ENCODE measurements at regions not wholly inside any gene's neighbourhood (a gene's known extent, or its start where the extent isn't known, plus 50 kb on each side); places are given as distances from the start of the nearest gene placed in this dataset.

- WGBS, 3 donors: 54 to 67% (median 61%) methylated on average over 4 of the region's 4 CpGs
- no peak for FAIRE-seq
- Histone ChIP-seq H3K4me3 (ENCODE audit: low read depth in 1 of 3, low read length in 3 of 3) (no peak overlapping the region), H3K27ac (ENCODE audit: low read depth in 1 of 3, low read length in 2 of 3) (no peak overlapping the region), H3K4me1 (ENCODE audit: control insufficient read depth in 3 of 3, insufficient read depth in 2 of 3, low read depth in 1 of 3, low read length in 2 of 3) (no peaks in the 10 kb centered on the region), H3K36me3 (ENCODE audit: control insufficient read depth in 3 of 3, insufficient read depth in 2 of 3, low read depth in 1 of 3, low read length in 3 of 3) (no peaks in the 10 kb centered on the region), H3K9me3 (ENCODE audit: control insufficient read depth in 2 of 2, insufficient read depth in 1 of 2, low read depth in 1 of 2, low read length in 1 of 2) (no peaks in the 10 kb centered on the region), H3K27me3 (ENCODE audit: control insufficient read depth in 3 of 3, insufficient read depth in 3 of 3, low read length in 3 of 3) (no peaks in the 10 kb centered on the region)
- DNase-seq: no peak
Observed at GRCh38 chr10:120658943-120659885, 191.9 kb upstream of the WDR11 start.

GRCh38 chr10:120666308-120666707 is 184.9 kb upstream of the WDR11 start:
- Histone ChIP-seq H3K4me1 (ENCODE audit: control insufficient read depth in 3 of 3, insufficient read depth in 2 of 3, low read depth in 1 of 3, low read length in 2 of 3) (no peaks in the 10 kb centered on the region), H3K36me3 (ENCODE audit: control insufficient read depth in 3 of 3, insufficient read depth in 2 of 3, low read depth in 1 of 3, low read length in 3 of 3) (no peaks in the 10 kb centered on the region), H3K4me3 (ENCODE audit: low read depth in 1 of 3, low read length in 3 of 3) (no peak overlapping the region), H3K27me3 (ENCODE audit: control insufficient read depth in 3 of 3, insufficient read depth in 3 of 3, low read length in 3 of 3) (no peaks in the 10 kb centered on the region), H3K27ac (ENCODE audit: low read depth in 1 of 3, low read length in 2 of 3) (no peak overlapping the region), H3K9me3 (ENCODE audit: control insufficient read depth in 2 of 2, insufficient read depth in 1 of 2, low read depth in 1 of 2, low read length in 1 of 2) (no peaks in the 10 kb centered on the region)
- no peak for DNase-seq
- FAIRE-seq: no peak
- WGBS, 3 donors: 84 to 85% (median 84%) methylated on average over 4 of the region's 4 CpGs

GRCh38 chr10:120667276-120667675 is 183.9 kb upstream of the WDR11 start:
- no peaks in the 10 kb centered on the region for H3K4me1 ChIP-seq (ENCODE audit: control insufficient read depth in 3 of 3, insufficient read depth in 2 of 3, low read depth in 1 of 3, low read length in 2 of 3)
- FAIRE-seq: no peak
- 36 to 57% (median 56%) methylated on average over 4 of the region's 4 CpGs for WGBS, 3 donors

GRCh38 chr10:120671491-120671890 is 179.7 kb upstream of the WDR11 start:
- Histone ChIP-seq H3K9me3 (ENCODE audit: control insufficient read depth in 2 of 2, insufficient read depth in 1 of 2, low read depth in 1 of 2, low read length in 1 of 2) (no peaks in the 10 kb centered on the region), H3K4me3 (ENCODE audit: low read depth in 1 of 3, low read length in 3 of 3) (no peak overlapping the region), H3K36me3 (ENCODE audit: control insufficient read depth in 3 of 3, insufficient read depth in 2 of 3, low read depth in 1 of 3, low read length in 3 of 3) (no peaks in the 10 kb centered on the region), H3K27ac (ENCODE audit: low read depth in 1 of 3, low read length in 2 of 3) (no peak overlapping the region), H3K4me1 (ENCODE audit: control insufficient read depth in 3 of 3, insufficient read depth in 2 of 3, low read depth in 1 of 3, low read length in 2 of 3) (no peaks in the 10 kb centered on the region), H3K27me3 (ENCODE audit: control insufficient read depth in 3 of 3, insufficient read depth in 3 of 3, low read length in 3 of 3) (no peaks in the 10 kb centered on the region)
- WGBS, 3 donors: 48 to 73% (median 73%) methylated on average over 2 of the region's 2 CpGs
- FAIRE-seq (no peak), DNase-seq (no peak)

More at GRCh38 chr10:120667276-120667675, 183.9 kb upstream of the WDR11 start:
- no peaks in the 10 kb centered on the region for H3K27me3 ChIP-seq (ENCODE audit: control insufficient read depth in 3 of 3, insufficient read depth in 3 of 3, low read length in 3 of 3)
- no peak for DNase-seq
- no peak overlapping the region for H3K4me3 ChIP-seq (ENCODE audit: low read depth in 1 of 3, low read length in 3 of 3)
- H3K36me3 ChIP-seq (ENCODE audit: control insufficient read depth in 3 of 3, insufficient read depth in 2 of 3, low read depth in 1 of 3, low read length in 3 of 3): no peaks in the 10 kb centered on the region
- no peak overlapping the region for H3K27ac ChIP-seq (ENCODE audit: low read depth in 1 of 3, low read length in 2 of 3)
- no peaks in the 10 kb centered on the region for H3K9me3 ChIP-seq (ENCODE audit: control insufficient read depth in 2 of 2, insufficient read depth in 1 of 2, low read depth in 1 of 2, low read length in 1 of 2)

- peaks cover 0 to 4% of the 10 kb centered on the region in 2 donors for H3K9me3 ChIP-seq (ENCODE audit: control insufficient read depth in 2 of 2, insufficient read depth in 1 of 2, low read depth in 1 of 2, low read length in 1 of 2)
- no peak overlapping the region for H3K27ac ChIP-seq (ENCODE audit: low read depth in 1 of 3, low read length in 2 of 3)
- no peaks in the 10 kb centered on the region for H3K36me3 ChIP-seq (ENCODE audit: control insufficient read depth in 3 of 3, insufficient read depth in 2 of 3, low read depth in 1 of 3, low read length in 3 of 3)
- 89 to 92% (median 91%) methylated on average over 2 of the region's 2 CpGs for WGBS, 3 donors
- H3K4me1 ChIP-seq (ENCODE audit: control insufficient read depth in 3 of 3, insufficient read depth in 2 of 3, low read depth in 1 of 3, low read length in 2 of 3): no peaks in the 10 kb centered on the region
- H3K27me3 ChIP-seq (ENCODE audit: control insufficient read depth in 3 of 3, insufficient read depth in 3 of 3, low read length in 3 of 3): no peaks in the 10 kb centered on the region
- DNase-seq (no peak), FAIRE-seq (no peak)
- no peak overlapping the region for H3K4me3 ChIP-seq (ENCODE audit: low read depth in 1 of 3, low read length in 3 of 3)
Observed at GRCh38 chr10:120683454-120683853, 167.7 kb upstream of the WDR11 start.

GRCh38 chr10:120684226-120684625 is 166.9 kb upstream of the WDR11 start:
- Histone ChIP-seq H3K9me3 (ENCODE audit: control insufficient read depth in 2 of 2, insufficient read depth in 1 of 2, low read depth in 1 of 2, low read length in 1 of 2) (peaks cover 0 to 3% of the 10 kb centered on the region in 2 donors), H3K27ac (ENCODE audit: low read depth in 1 of 3, low read length in 2 of 3) (no peak overlapping the region), H3K4me1 (ENCODE audit: control insufficient read depth in 3 of 3, insufficient read depth in 2 of 3, low read depth in 1 of 3, low read length in 2 of 3) (no peaks in the 10 kb centered on the region), H3K4me3 (ENCODE audit: low read depth in 1 of 3, low read length in 3 of 3) (no peak overlapping the region), H3K36me3 (ENCODE audit: control insufficient read depth in 3 of 3, insufficient read depth in 2 of 3, low read depth in 1 of 3, low read length in 3 of 3) (no peaks in the 10 kb centered on the region), H3K27me3 (ENCODE audit: control insufficient read depth in 3 of 3, insufficient read depth in 3 of 3, low read length in 3 of 3) (no peaks in the 10 kb centered on the region)
- FAIRE-seq: no peak
- DNase-seq: no peak
- WGBS, 3 donors: 8 to 20% (median 20%) methylated on average over 5 of the region's 5 CpGs

GRCh38 chr10:120685136-120685535 is 166.0 kb upstream of the WDR11 start:
- Histone ChIP-seq H3K36me3 (ENCODE audit: control insufficient read depth in 3 of 3, insufficient read depth in 2 of 3, low read depth in 1 of 3, low read length in 3 of 3) (no peaks in the 10 kb centered on the region), H3K4me3 (ENCODE audit: low read depth in 1 of 3, low read length in 3 of 3) (no peak overlapping the region), H3K27ac (ENCODE audit: low read depth in 1 of 3, low read length in 2 of 3) (no peak overlapping the region), H3K9me3 (ENCODE audit: control insufficient read depth in 2 of 2, insufficient read depth in 1 of 2, low read depth in 1 of 2, low read length in 1 of 2) (no peaks in the 10 kb centered on the region), H3K27me3 (ENCODE audit: control insufficient read depth in 3 of 3, insufficient read depth in 3 of 3, low read length in 3 of 3) (no peaks in the 10 kb centered on the region), H3K4me1 (ENCODE audit: control insufficient read depth in 3 of 3, insufficient read depth in 2 of 3, low read depth in 1 of 3, low read length in 2 of 3) (no peaks in the 10 kb centered on the region)
- DNase-seq: no peak
- WGBS, 3 donors: 39 to 55% (median 42%) methylated on average over 4 of the region's 4 CpGs
- no peak for FAIRE-seq

GRCh38 chr10:120688928-120689327 is 162.2 kb upstream of the WDR11 start:
- FAIRE-seq: no peak

More at GRCh38 chr10:120688928-120689327, 162.2 kb upstream of the WDR11 start:
- Histone ChIP-seq H3K4me3 (ENCODE audit: low read depth in 1 of 3, low read length in 3 of 3) (no peak overlapping the region), H3K4me1 (ENCODE audit: control insufficient read depth in 3 of 3, insufficient read depth in 2 of 3, low read depth in 1 of 3, low read length in 2 of 3) (no peaks in the 10 kb centered on the region), H3K27me3 (ENCODE audit: control insufficient read depth in 3 of 3, insufficient read depth in 3 of 3, low read length in 3 of 3) (no peaks in the 10 kb centered on the region), H3K9me3 (ENCODE audit: control insufficient read depth in 2 of 2, insufficient read depth in 1 of 2, low read depth in 1 of 2, low read length in 1 of 2) (no peaks in the 10 kb centered on the region), H3K27ac (ENCODE audit: low read depth in 1 of 3, low read length in 2 of 3) (no peak overlapping the region), H3K36me3 (ENCODE audit: control insufficient read depth in 3 of 3, insufficient read depth in 2 of 3, low read depth in 1 of 3, low read length in 3 of 3) (no peaks in the 10 kb centered on the region)
- DNase-seq: no peak
- WGBS, 3 donors: 89 to 91% (median 89%) methylated on average over 1 of the region's 1 CpG
